HG03432 (cell line): ENCODE measurements at regions not wholly inside any gene's neighbourhood (a gene's known extent, or its start where the extent isn't known, plus 50 kb on each side); places are given as distances from the start of the nearest gene placed in this dataset.
"Not testable (repeated sequence)": the region's sequence is repeated elsewhere in the genome, so short reads cannot be mapped to it uniquely, and the experiment has no call there.

Experiments used
- ATAC-seq: cut with Tn5 transposase; IDR thresholded peaks from one replicate; pipeline ENCODE4 v1.9.1; 2021; ENCODE audit warnings: mild to moderate bottlenecking, moderate library complexity; ENCODE audit not compliant: unreplicated experiment

- ATAC-seq: no peak
These were observed 140.3 kb downstream of the DLL1 start for GRCh38 chr6:170150590-170150945.

DNA sequence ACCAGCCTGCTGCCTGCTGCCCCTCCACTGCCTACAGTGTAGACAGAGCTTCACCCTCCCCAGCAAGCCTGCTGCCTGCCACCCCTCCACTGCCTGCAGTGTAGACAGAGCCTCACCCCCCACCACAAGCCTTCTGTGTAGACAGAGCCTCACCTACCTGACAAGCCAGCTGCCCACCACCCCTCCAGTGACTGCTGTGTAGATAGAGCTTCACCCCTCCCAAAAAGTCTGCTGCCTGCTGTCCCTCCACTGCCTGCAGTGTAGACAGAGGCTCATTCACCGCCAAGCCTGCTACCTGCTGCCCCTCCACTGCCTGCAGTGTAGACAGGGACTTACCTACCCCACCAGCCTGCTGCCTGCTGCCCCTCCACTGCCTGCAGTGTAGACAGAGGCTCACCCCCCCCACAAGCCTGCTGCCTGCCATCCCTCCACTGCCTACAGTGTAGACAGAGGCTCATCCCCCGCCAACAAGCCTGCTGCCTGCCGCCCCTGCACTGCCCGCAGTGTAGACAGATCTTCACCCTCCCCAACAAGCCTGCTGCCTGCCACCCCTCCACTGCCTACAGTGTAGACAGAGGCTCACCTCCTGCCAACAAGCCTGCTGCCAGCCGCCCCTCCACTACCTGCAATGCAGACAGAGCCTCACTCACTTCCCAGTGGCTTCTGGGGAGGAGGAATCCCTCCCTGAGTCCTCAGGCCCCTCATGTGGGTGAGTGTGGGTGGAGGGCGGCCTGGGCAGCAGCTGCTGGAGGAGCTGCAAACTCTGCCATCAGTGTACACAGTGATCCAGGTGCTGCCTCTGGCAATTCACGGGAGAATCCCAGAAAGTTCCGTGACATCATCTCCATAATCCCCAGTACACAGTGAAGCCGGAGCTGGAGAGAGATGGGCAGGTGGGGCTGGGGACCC, 140.9 kb downstream of the DLL1 start:
- no peak for ATAC-seq

GRCh38 chr6:170148709-170149470, 142.0 kb downstream of the DLL1 start:
- ATAC-seq: no peak

DNA sequence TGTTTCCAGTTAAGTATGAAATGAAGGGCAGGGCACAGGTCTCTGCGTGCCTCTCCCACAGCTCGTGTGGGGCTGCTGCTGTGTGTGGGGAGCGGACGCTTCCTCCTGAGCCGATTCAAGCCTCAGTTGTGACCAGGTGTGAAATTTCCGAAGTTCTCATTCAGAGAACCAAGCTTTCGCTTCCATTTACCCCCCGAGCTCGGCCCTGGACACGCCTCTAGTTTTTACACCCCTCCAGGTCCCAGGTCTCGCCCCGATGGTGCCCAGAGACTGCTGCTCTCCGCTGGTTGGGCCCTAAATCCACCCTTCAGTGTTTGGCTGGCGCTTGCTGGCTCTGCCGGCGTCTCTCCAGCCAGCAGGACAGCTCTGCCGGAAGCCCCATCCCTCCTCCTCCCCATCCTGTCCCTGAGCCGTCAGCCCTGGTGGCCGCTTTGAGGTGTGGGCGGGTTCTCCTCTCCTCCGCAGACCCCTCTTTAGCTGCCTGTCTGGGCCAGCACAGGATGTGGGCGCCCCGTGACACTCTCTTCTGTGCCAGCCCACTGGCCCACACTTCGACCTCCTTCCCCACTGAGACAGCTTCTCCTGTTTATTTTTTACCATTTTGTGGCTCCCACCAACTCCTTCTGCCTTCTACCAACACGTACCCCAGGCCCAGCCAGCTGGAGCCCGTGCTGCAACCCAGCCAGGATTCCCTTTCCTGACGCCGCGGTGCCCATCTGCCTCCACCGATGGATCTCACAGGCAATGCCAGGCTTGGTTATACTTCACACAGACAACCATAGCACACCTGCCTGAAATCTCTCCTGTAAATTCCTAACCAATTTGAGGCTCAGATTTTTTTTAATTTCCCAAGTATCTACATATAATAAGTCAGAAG, 142.8 kb downstream of the DLL1 start:
- ATAC-seq: no peak

- ATAC-seq: no peak
These were observed 143.7 kb downstream of the DLL1 start for GRCh38 chr6:170147056-170147787.

DNA sequence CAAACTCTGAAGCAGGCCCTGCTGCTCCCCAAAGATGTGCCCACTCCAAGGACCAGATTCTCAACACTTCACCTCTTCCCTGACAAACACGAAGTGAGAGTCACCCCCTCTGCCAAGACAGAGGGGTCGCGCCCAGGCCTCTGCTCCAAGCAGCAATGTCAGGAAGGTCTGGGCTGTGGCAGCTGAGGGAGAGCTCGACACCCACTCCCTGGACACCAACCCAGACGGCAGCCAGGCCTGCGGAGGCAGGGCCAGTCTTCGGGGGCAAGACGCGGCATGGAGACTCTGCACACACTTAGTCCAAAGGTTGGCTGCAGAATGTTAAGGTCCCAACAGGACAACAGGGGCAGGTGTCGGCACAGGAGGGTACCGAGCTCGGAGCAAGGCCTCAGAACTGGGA, 144.2 kb downstream of the DLL1 start:
- ATAC-seq: no peak

DNA sequence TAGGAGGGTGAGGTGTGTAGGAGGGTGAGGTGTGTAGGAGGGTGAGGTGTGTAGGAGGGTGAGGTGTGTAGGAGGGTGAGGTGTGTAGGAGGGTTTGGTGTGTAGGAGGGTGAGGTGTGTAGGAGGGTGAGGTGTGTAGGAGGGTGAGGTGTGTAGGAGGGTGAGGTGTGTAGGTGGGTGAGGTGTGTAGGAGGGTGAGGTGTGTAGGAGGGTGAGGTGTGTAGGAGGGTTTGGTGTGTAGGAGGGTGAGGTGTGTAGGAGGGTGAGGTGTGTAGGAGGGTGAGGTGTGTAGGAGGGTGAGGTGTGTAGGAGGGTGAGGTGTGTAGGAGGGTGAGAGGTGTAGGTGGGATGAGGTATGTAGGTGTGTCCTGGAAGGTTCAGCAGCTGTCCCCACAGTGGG, 144.7 kb downstream of the DLL1 start:
- not testable (repeated sequence) for ATAC-seq

DNA sequence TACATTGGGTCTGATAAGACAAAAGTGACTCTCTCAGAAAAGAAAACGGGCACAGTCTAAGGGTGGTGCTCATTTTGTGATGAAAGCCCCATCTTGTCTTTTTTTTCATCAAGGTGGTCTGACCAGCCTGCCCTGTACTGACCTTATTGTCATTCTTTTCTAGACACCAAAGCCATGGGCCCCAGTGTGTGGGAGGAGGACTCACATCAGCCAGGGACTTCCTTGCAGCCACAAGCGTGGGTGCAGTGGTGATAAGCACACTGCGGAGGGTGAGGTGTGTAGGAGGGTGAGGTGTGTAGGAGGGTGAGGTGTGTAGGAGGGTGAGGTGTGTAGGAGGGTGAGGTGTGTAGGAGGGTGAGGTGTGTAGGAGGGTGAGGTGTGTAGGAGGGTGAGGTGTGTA, 145.2 kb downstream of the DLL1 start:
- not testable (repeated sequence) for ATAC-seq

- ATAC-seq: no peak
These were observed 145.6 kb downstream of the DLL1 start for GRCh38 chr6:170145272-170145592.

DNA sequence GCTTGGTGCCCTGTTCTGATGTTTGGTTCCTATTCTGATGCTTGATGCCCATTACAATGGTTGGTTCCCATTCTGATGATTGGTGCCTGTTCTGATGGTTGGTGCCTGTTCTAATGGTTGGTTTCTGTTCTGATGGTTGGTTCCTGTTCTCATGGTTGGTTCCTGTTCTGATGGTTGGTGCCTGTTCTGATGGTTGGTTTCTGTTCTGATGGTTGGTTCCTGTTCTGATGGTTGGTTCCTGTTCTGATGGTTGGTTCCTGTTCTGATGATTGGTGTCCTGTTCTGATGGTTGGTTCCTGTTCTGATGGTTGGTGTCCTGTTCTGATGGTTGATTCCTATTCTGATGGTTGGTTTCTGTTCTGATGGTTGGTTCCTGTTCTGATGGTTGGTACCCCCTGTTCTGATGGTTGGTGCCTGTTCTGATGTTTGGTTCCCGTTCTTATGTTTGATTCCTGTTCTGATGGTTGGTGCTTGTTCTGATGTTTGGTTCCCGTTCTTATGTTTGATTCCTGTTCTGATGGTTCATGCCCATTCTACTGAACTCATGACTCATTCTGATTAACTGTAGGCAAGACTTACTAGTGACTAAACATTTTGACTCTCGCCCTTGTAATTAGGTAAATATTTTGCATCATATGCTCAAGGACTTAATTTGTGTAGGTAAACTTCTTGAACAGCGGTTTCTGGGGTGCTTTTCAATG, 146.2 kb downstream of the DLL1 start:
- no peak for ATAC-seq

DNA sequence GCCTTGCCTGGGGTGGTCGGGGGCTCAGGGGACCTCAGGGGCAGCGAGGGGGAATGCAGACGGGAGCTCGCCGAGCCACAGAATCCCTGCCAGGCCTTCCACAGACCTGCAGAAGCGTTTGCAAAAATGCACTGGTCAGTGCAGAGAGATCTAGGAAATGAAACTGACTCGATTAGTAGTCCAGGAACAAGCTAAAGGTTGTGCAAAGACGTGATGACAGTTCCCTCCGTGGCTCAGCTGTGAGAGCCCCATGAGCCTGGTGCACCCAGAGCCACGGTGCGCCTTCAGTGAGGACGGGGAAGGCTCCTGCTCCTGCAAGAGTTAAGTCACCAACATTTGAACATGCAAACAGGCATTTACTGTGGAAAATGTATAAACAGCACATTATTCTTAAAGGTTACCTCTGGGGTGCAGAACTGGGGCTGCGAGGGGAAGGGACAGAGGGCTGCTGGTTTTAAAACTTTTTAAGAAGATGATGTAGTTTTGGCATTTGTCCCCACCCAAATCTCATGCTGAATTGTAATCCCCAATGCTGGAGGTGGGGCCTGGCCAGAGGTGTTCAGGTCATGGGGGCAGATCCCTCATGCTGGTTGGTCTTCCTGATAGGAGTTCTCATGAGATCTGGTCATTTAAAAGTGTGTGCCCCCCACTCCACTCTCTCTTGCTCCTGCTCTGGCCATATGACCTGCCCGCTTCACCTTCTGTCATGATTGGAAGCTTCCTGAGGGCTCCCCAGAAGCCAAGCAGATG, 147.3 kb downstream of the DLL1 start:
- no peak for ATAC-seq

DNA sequence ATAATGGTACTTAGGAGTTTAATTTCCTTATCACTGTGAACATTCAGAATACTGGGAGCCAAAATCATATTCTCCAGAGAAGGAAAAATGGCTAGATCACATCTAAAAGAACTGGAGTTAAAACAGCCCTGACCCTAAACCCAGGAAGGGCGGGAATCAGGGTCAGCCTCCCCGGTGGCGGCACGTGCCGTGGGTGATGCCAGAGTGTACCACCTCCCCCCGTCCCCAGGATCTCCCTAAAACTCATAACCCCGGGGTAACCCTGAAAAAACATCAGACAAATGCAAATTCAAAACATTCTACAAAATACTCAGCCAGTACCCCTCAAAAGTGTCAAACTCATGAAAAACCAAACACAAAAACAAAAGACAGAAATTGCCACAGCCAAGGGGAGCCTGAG, 148.3 kb downstream of the DLL1 start:
- no peak for ATAC-seq

- not testable (repeated sequence) for ATAC-seq
These were observed 149.8 kb downstream of the DLL1 start for GRCh38 chr6:170141061-170141460.

- no peak for ATAC-seq
These were observed 150.7 kb downstream of the DLL1 start for GRCh38 chr6:170140129-170140528.

GRCh38 chr6:170139531-170139930, 151.3 kb downstream of the DLL1 start:
- ATAC-seq: no peak

- ATAC-seq: not testable (repeated sequence)
These were observed 151.8 kb downstream of the DLL1 start for GRCh38 chr6:170139046-170139445.

- ATAC-seq: no peak
These were observed 152.7 kb downstream of the DLL1 start for GRCh38 chr6:170137911-170138910.
